ENCODE measurements at regions not wholly inside any gene's neighbourhood (a gene's known extent, or its start where the extent isn't known, plus 50 kb on each side); places are given as distances from the start of the nearest gene placed in this dataset.
A peak's percentile ranks its signal among the peaks of the same experiment; 100 is the strongest.

DNA sequence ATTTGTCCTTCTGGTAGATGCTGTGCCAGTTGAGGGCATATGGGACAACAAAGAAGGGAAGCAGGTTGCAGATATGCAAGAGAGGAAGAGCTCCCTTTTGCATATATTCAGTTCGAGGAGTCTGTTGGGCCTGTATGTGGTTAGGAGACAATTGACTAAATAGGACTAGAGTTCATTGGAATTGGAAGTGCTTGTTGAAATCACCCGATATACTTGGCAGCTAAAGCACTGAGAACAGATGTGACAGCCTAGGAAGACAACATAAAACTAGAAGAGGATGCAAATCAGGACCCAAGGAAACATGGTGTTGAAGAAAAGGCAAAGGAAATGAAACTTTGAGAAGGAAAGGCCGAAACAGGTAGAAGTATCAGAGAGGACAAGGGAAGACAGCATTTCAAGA lies 215.2 kb upstream of the P2RY1 start:
- no peaks in the 10 kb centered on the region for H3K9me3 ChIP-seq
- H4K20me1 ChIP-seq = no peaks in the 10 kb centered on the region
- H3K27me3 ChIP-seq = no peaks in the 10 kb centered on the region
- no peak overlapping the region for H3K9ac ChIP-seq
- no peak overlapping the region for H3K4me3 ChIP-seq
- no peak for TF ChIP-seq Cebpa-rat (IDR thresholded peaks at IDR 0.05)
- H3K27ac ChIP-seq = no peak overlapping the region
- H3K4me2 ChIP-seq = no peak overlapping the region
- H3K36me3 ChIP-seq = no peaks in the 10 kb centered on the region
- H3K4me1 ChIP-seq = no peaks in the 10 kb centered on the region

DNA sequence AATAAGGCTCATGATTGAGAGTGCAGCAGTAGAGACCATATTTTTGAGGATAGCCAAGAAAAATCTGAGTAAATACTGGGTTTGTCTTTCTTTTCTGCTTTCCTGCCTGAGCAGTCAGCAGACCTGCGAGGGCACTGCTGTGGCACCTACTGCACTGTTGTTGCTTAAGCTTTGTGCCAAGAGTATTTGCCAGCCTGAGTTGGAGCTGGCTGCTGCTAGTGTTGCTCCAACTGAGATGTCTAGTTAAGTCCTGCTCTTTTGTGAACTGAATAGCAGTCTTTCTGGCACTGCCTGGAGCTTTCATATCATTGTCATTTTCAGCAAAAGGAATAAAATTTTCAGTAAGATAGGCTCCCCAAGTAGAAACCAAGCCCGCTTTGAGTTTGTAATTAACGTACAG lies 214.5 kb upstream of the P2RY1 start:
- H3K36me3 ChIP-seq = no peaks in the 10 kb centered on the region
- H3K9ac ChIP-seq = no peak overlapping the region
- H3K27ac ChIP-seq = no peak overlapping the region
- no peaks in the 10 kb centered on the region for H3K9me3 ChIP-seq
- H3K27me3 ChIP-seq = no peaks in the 10 kb centered on the region
- TF ChIP-seq Cebpa-rat (IDR thresholded peaks at IDR 0.05) = no peak
- no peaks in the 10 kb centered on the region for H3K4me1 ChIP-seq
- H4K20me1 ChIP-seq = no peaks in the 10 kb centered on the region
- no peak overlapping the region for H3K4me3 ChIP-seq
- no peak overlapping the region for H3K4me2 ChIP-seq

DNA sequence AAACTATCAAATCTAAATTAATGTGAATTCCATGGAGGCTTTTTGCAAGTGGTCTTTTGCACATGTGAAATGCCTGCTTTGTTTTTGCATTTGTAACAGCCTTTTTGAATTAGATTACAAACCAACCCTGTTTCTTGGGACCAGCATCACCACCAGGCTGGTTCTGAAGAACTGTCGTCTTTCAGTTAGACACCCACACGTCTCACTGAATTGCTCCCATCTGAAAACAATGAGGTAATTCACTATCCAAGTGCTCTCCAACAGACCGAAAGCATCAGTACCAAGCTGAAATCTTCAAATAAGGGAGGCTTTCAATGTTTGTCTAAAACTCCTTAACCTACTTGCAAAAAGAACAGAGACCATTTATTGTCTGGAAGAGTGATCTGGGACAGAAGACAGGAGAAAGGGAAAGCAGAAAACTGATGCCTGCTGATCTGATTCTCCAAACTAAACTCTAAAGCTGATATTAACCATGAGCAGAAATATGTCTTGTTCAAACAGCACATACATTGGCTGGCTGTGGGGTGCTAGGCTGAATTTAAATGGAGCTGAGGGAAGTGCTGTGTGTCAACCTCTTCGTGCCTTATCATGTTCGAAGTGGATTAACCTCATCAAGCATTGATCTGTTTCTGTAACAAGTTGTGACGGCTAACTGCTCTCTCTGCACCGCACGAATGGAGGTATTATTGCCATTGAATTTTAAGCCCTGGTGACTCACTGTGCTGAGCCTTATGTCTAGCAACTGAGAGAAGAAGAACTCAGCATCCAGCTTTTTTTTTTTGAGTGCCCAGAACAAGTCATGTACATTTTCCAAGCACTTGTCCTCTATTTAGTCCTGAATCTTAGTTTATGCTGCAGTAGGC lies 213.7 kb upstream of the P2RY1 start:
- no peak overlapping the region for H3K9ac ChIP-seq
- no peaks in the 10 kb centered on the region for H3K27me3 ChIP-seq
- H3K9me3 ChIP-seq = no peaks in the 10 kb centered on the region
- H3K27ac ChIP-seq = no peak overlapping the region
- no peaks in the 10 kb centered on the region for H3K36me3 ChIP-seq
- H3K4me2 ChIP-seq = no peak overlapping the region
- no peaks in the 10 kb centered on the region for H4K20me1 ChIP-seq
- no peak overlapping the region for H3K4me3 ChIP-seq
- no peaks in the 10 kb centered on the region for H3K4me1 ChIP-seq
- no peak for TF ChIP-seq Cebpa-rat (IDR thresholded peaks at IDR 0.05)

DNA sequence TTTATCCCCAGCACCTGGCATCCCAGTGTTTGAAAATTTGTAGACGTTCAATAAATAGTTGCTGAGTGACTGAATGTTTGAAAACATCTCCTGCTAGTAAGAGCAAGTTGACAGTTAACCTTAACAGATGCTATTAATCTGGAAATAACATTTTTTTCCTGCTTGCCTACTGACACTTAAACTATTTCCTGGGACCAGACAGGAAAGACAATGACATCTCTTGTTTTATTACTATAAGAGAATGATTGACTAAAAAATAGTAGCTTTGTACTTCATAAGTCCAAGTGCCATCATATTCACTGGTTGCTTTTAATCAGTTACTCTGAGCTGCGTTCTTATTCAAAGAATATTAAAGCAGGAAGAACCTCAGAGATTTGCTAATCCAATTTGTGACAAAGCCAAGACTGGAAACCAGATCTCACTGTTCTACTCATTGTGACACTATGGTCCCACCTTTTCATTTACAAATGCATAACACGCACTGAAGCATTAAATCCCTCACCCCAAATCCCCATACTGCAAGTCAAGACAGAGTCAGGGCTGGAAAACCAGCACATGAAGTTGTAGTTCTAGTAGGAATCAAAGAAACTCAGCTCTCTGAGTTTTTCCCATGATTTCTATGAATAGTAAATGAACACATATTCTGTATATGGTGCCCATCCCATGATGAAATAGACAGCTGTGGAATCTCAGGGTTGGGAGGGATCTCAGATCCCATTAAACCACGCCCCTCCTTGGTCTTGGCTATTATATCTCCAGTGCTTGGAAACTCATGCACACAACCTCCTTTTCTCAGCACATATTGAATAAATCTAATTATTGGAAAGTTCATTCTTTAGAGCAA lies 212.7 kb upstream of the P2RY1 start:
- H3K4me1 ChIP-seq = no peaks in the 10 kb centered on the region
- H3K4me3 ChIP-seq = no peak overlapping the region
- H3K36me3 ChIP-seq = no peaks in the 10 kb centered on the region
- no peaks in the 10 kb centered on the region for H3K9me3 ChIP-seq
- no peak overlapping the region for H3K9ac ChIP-seq
- no peak overlapping the region for H3K27ac ChIP-seq
- H3K27me3 ChIP-seq = no peaks in the 10 kb centered on the region
- H4K20me1 ChIP-seq = no peaks in the 10 kb centered on the region
- no peak overlapping the region for H3K4me2 ChIP-seq
- TF ChIP-seq Cebpa-rat (IDR thresholded peaks at IDR 0.05) = no peak

DNA sequence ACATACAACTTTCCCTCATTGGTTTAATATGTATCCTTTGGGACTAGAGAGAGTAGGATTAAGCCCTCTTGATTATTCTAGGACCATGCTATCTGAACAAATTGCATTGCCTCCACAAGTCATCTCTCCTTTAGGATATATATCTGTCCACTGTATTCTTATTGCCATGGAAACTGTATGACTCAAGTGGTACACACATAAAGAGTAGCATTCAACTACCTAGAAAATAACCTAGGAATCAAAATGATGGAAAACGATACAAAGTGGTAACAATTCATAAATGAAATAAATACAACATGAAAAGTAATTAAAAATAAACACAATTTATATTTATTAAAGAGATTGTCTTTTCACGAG lies 212.1 kb upstream of the P2RY1 start:
- no peak overlapping the region for H3K27ac ChIP-seq
- no peaks in the 10 kb centered on the region for H3K9me3 ChIP-seq
- H4K20me1 ChIP-seq = no peaks in the 10 kb centered on the region
- H3K36me3 ChIP-seq = no peaks in the 10 kb centered on the region
- no peak for TF ChIP-seq Cebpa-rat (IDR thresholded peaks at IDR 0.05)
- no peaks in the 10 kb centered on the region for H3K4me1 ChIP-seq
- H3K27me3 ChIP-seq = no peaks in the 10 kb centered on the region
- H3K4me3 ChIP-seq = no peak overlapping the region
- no peak overlapping the region for H3K9ac ChIP-seq
- no peak overlapping the region for H3K4me2 ChIP-seq

DNA sequence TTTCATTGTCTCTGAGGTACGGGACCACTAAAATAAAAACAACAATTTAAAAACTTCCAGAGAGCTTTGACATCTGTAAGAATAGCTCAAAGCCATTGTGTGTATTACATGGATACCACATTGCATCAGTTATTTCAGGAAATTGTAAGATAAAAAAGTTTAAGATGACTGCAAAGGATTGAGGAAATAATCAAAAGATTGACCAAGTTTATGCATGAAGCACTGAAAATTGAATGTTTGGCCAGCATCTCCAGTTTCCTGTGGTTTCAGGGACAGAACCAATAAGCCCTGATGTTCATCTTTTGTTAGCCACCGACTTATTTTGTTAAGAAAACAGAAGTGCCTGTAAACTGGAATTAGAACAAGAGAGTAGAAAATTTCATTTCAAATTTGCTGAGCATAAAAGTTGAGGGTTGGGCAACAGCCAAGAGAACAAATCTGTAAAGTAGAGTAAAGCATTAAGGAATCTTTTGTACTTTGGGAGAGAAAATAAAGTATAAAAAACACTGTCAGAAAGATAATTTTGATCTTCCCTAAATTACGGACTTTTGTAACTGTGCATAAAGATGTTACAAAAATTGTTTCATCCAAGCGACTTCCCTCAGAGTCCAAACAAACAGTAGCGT lies 211.5 kb upstream of the P2RY1 start:
- Histone ChIP-seq H4K20me1 (no peaks in the 10 kb centered on the region), H3K27ac (no peak overlapping the region), H3K4me3 (no peak overlapping the region), H3K9ac (no peak overlapping the region), H3K36me3 (no peaks in the 10 kb centered on the region), H3K27me3 (no peaks in the 10 kb centered on the region), H3K9me3 (no peaks in the 10 kb centered on the region), H3K4me1 (no peaks in the 10 kb centered on the region), H3K4me2 (no peak overlapping the region)
- no peak for TF ChIP-seq Cebpa-rat (IDR thresholded peaks at IDR 0.05)

DNA sequence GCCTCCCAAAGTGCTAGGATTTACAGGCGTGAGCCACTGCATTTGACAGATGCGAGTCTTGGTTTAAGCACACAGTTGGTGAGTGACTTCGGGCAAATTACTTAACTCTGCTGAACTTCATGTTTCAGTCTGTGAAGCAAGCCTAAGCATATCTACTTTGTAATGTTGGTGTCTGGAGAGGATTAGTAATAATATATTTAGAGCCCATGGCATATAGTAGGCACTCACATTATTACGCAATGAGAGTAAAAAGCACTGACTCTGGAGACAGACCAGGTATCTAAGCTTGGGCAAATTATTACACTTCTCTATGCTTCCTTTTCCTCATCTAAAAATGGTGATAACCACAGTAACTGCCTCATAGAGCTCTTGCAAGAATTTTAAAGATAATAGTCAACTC lies 208.7 kb upstream of the P2RY1 start:
- no peak overlapping the region for H3K4me2 ChIP-seq
- no peaks in the 10 kb centered on the region for H4K20me1 ChIP-seq
- H3K4me3 ChIP-seq = no peak overlapping the region
- H3K27ac ChIP-seq = no peak overlapping the region
- H3K4me1 ChIP-seq = no peaks in the 10 kb centered on the region
- no peaks in the 10 kb centered on the region for H3K9me3 ChIP-seq
- peak; percentile 74; the same call in 1 of the 2 replicates for TF ChIP-seq Cebpa-rat (IDR thresholded peaks at IDR 0.05)
- no peak overlapping the region for H3K9ac ChIP-seq
- no peaks in the 10 kb centered on the region for H3K27me3 ChIP-seq
- H3K36me3 ChIP-seq = no peaks in the 10 kb centered on the region

DNA sequence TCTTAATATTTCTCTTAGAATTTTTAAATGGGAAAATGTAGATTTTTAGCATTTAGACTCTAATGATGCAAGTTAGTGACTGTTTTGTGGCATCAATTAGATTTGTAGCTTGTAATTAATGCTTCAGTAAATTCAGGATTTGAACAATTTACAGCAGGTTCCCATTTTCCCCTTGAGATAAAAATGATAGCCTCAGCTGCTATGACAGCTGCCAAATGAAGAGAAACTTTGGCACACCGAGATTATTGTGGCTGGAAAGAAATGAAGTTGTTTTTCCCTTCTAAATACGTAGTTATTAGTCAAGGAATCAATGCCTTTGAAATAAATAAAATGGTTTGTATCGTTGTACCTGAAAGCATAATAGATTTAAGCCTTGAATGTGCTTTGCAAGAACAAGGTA lies 206.4 kb upstream of the P2RY1 start:
- Histone ChIP-seq H3K36me3 (no peaks in the 10 kb centered on the region), H3K4me3 (no peak overlapping the region), H3K4me2 (no peak overlapping the region), H3K27ac (no peak overlapping the region), H3K9ac (no peak overlapping the region), H4K20me1 (no peaks in the 10 kb centered on the region), H3K4me1 (no peaks in the 10 kb centered on the region), H3K27me3 (no peaks in the 10 kb centered on the region), H3K9me3 (no peaks in the 10 kb centered on the region)
- no peak for TF ChIP-seq Cebpa-rat (IDR thresholded peaks at IDR 0.05)

DNA sequence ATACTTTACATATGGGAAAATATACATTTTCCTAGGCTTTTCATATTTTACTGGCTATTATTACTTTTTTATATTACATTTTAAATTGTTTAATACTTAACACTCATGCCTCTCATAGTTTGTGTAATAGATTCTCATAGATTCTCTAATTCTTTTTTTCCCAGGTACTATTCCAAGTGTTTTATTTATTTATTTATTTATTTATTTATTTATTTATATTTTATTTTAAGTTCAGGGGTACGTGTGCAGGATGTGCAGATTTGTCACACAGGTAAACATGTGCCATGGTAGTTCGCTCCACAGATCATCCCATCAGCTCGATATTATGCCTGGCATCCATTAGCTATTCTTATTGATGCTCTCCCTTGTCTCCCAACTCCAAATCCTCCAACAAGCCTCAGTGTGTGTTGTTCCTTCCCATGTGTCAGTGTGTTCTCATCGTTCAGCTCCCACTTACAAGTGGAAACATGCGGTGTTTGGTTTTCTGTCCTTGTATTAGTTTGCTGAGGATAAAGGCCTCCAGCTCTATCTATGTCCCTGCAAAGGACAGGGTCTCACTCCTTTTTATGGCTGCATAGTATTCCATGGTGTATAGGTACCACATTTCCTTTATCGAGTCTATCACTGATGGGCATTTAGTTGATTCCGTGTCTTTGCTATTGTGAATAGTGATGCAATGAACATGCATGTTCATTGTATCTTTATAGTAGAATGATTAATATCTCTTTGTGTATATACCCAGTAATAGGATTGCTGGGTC lies 205.4 kb upstream of the P2RY1 start:
- no peak overlapping the region for H3K4me2 ChIP-seq
- no peaks in the 10 kb centered on the region for H3K27me3 ChIP-seq
- no peak overlapping the region for H3K27ac ChIP-seq
- no peak overlapping the region for H3K9ac ChIP-seq
- H3K4me3 ChIP-seq = no peak overlapping the region
- no peaks in the 10 kb centered on the region for H3K9me3 ChIP-seq
- no peak for TF ChIP-seq Cebpa-rat (IDR thresholded peaks at IDR 0.05)
- H3K4me1 ChIP-seq = no peaks in the 10 kb centered on the region
- H3K36me3 ChIP-seq = no peaks in the 10 kb centered on the region
- H4K20me1 ChIP-seq = no peaks in the 10 kb centered on the region

Data from BLaER1 (cell line).